GM18498 (cell line): ENCODE measurements at regions not wholly inside any gene's neighbourhood (a gene's known extent, or its start where the extent isn't known, plus 50 kb on each side); places are given as distances from the start of the nearest gene placed in this dataset.

Experiments
- ATAC-seq: cut with Tn5 transposase; IDR thresholded peaks from one replicate; pipeline ENCODE4 v1.9.1; 2021; ENCODE audit warnings: mild to moderate bottlenecking, moderate library complexity; ENCODE audit not compliant: unreplicated experiment

DNA sequence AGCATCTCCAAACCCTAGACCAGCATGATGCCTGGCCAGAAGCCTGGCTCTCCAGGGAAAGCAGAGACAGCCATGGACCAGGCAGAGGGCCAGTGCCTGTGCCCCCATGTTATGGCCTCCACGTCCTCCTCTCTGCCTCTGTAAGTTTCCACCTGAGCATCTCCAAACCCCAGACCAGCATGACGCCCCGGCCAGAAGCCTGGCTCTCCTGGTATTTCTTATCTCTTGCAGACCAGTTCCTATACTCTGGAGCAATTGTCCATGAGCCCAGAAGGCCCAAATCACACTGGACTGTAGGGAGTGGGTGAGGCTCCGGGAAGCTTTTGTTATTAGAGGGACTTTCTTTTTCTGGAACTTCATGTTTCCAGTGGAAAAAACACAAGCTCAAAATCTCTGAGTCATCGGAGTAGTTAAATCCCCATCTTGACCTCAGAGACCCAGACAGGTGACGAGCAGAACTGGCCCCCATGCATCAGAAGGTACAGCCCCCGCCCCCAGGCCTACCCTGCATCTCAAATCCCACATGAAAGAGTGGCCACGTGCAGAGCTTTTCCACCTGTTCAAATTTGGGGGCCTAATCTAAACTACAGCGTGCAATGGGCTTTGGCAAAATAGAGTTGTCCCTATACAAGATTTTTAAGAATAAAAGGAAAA, 110.2 kb upstream of the FOXQ1 start:
- no peak for ATAC-seq

DNA sequence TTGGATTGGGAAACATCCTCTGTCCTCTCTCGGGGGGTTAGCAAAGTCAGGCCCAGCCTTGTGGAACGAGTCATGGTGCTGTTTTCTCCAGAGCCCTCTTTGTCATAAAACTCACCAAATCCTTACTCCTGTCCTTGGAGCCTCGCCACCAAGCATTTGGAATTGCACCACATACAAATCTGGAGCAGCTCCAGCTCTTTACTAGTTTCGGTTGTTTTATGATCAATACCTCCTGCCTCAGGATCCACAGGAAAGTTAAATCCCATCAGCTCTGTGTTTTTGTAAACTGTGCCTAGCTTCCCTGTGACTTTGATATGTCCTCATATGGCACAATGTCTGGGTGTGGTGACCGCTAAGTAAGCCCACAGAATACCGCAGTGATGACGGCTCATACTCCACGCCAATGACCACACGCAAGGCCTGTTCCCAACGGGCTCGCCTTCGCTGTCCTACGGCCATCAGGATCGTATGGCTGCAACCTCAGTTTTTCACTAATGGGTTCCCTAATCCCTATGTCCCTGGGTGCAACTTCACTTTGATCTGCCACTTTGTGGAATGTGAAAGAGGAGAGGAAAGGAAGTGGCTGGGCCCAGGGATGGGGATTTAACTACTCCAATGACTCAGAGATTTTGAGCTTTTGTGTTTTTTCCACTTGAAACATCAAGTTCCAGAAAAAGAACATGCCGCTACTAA, 111.3 kb upstream of the FOXQ1 start:
- no peak for ATAC-seq

DNA sequence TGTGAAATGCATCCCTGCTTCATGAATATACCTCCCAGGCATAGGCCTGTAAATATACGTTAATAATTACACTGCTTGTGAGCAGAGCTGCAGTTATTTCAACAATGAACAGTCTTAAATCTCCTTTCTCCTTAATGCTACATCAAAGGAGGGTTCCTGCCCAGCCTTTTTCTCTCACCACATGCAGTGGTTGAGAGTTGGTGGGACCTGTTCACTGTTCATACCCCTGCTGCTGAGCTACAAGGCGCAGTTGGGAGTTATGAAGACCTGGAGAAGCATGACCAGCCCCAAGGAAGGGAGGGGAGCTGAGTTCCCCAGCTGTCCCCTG, 111.9 kb upstream of the FOXQ1 start:
- no peak for ATAC-seq

DNA sequence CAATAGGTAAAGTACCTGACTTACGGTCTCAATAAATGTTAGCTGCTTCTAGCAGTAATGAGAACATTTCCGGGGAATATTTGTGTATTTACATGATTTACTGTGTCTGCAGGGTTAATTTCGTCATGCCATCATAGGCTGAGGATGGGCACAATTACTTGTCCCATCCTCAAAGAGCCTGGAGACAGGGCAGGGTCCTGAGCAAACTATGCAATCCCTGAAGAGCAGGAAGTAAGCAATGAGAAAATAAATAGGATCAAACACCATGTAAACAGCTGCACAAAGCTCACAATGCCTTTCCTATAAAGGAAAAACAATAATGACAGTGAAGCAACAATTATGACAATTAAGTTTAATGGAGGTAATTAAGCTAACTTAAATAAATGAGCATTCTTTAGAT, 114.6 kb upstream of the FOXQ1 start:
- no peak for ATAC-seq

DNA sequence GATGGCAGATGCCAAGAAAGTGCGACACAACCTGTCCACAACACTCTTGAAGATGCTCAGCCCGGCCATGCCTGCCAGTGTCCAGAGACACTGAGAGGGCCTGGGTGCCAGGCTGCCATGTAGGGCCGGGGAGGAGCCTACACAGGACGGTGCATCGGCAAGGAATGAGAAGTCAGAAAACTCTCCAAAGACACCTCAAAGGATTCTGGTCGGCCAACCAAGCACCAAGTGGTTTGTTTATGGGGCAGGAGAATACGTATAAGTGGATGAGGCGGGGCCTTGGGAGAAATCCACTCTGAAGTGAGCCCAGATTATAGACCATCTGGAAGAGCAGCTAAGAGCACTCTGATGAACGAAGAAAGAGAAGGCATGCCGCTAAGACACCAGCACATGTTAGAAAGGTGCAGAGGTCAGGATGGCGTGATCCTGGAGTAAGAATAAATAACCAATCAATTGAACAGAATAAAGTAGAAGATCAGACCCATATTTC, 120.7 kb upstream of the FOXQ1 start:
- ATAC-seq, result no peak

DNA sequence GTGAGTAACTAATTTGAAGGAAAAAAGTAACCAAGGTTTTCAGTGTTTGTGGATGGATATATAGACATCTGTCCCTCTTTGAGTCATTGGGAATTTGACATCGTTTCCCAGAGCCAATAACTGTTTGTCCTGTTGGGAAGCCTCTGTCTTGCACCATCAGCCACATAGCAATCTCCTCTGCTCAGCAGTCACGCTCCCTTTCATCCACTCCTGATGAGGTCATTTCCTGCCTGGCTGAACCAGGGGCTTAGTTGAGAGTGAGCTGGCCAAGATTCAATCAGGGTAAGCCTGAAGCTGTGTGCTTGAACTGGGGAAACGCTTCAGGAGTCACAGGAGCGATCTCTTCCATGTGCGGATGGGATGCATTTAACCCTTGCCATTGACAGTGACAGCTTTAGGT, 121.5 kb upstream of the FOXQ1 start:
- no peak for ATAC-seq

DNA sequence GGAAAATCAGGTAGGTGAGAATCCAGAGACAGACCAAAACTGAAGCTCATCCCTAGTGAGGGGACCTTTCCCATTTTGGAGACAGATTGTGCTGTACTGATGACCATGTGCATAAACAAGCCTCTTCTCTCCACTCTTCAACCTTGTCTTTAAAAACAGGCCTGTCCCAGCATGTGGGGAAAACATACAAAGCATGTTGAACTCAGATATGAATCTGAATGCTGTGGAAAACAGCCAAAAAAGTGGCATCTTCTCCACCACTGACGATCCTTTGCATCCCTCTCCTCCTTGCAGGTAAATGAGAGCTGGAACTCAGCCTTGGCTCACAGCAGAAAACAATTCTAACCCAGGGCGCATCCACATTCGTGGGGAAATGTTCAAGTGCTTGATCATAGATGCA, 123.7 kb upstream of the FOXQ1 start:
- no peak for ATAC-seq

DNA sequence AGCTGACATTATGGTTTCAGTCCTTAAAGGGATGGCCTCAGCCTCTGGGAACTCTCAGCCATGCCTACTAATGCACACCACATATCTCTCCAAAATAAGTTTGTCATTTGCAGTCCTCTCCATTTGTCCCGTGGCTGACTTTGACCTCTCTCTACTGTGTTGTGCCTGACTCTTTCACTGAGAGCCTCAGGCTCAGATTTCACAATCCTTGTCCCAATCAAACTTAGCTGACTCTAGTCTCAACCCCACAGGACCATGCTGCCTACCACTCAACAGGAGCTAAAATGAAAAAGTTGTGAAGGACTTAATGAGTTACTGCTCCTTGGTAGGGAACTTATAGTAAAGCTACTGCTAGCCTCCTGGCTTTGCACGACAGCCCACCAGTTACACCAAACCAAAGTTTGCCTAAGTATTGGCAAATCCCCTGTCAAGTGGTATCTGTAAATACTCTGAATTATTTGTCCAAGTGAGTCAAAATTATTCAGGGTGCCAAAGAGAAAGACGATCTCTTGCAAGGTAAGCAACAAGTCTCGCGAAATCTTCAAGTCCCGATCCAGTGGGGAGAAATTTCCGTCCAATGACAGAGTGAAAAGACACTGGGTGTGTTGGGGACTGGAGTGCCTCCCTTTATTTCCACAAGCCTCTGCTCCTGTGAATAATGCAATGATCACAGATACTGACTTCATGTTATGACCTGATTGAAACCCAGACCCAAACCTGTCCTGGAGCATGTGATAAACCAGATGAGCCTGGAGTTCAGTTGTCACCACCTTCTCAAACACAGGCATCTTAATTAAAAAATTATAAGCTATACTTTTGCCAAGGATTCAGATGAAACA, 124.4 kb upstream of the FOXQ1 start:
- no peak for ATAC-seq

DNA sequence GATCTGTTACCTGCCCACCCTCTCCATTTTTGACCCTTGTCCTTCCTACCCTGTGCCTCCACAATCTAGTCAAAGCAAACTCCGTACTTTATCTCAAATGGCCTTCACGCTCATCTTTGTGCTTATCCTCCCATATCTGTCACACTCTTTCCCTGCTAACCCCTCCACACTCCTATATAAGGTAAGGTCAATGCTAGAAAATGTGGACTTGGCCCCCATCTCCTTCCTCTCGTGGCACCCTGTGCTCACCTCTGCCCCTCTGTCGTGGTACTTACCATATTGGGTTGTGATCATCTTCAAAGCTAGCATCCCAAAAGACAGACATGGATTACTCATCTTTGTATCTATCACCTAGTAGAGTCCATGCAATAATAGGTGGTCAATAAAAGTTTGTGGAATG, 127.6 kb upstream of the FOXQ1 start:
- ATAC-seq, result no peak

DNA sequence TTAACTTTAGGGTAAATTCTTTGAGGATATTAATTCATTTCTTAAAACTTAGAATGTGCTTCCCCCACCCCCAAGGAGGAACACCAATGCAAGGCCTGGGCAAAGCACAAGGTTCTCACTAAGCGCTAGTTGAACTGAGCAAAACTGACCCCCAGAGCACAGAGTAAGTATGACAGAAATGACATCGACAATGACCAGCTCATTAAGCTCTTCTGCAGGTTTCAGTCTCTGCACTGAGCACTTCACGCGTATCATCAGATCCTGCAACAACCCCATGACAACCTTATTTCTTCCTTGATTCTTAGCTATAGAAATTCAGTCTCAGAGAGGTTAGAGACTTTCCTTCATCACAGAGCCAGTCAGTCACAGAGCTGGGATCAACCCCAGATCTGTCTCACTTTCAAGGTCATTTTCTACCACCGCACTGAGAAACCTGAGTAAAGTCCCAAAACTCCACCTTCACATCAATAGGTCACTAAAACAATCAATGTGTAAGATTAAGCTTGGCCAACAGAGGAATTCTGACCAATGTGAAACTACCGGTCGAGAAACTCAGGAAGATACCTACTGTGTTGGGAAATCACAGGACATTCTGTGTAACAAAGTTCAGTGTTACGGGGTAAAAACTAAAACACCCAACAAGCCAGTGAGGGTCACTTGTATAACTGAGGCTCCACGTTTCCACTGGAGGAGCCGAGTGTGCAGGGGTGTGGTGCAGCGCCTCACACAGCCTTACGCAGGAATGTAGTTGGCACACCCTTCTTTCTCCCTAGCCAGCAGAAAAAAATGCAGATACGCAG, 129.0 kb upstream of the FOXQ1 start:
- ATAC-seq, result no peak

DNA sequence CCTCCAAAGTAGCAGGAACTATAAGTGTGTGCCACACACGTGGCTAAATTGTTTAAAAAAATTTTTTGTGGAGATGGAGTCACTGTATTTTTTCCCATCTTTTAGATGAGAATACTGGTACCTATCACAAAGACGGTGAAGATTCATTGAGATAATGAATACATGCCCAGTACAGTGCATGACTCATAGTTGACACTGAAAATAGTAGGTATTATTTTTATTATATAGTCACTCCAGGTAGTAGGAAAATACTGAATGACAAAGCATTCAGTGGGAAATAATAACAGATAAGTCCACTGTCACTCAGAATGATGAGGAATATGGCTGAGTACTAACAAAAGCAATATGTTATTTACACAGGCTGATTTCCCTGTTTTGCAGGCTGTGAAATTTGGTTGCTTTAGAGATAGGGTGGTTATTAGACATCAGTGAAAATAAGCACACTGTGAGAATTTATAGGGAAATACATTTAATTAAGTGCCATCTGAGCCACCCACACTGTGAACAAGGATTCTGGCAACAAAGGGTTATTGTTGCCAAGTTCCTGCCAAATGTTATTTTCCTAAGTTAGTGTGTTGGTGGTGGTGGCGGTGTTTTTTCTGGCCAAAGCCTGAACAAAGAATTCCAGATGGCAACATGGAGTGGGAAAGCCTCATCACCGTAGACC, 129.8 kb upstream of the FOXQ1 start:
- ATAC-seq, result no peak

DNA sequence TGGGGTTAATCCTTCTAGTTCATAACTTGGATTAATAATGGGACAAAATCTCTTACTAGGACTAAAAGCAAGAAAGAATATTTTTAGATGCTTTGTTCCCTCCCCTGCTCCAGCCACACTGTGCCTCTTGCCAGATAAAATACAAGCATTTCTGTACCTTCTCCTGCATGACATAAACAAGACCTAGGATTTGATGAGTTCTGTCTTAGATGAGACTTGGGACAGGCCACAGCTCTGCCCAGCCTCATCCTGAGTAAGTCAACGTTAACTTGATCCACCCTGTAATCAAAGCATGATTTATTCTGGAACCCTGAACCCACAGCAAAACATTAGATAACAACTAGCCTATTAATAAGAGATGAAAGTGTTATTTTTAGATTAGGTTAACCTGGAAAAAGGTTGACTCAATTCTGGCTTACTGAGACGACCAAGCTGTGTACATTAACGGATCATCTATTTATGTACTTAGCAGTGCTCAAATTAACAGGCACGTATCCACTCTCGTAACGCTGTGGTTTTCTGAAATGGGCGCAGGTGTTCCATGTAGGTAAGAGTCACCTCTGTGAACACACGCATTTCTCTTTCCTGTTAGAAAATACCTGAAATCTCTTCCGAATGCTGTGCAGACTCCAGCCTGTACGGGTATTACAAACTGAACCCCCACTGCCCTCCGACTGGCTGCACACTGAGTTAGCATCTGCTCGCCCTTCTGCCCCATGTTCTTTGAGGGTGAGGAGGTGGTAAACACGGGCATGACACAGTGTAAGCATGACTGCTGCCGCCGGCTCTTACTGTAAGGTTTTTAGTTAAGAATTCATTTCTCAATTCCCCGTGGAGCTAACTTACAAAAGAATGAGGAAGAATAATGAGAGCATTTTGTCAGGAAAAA, 132.1 kb upstream of the FOXQ1 start:
- ATAC-seq, result no peak

DNA sequence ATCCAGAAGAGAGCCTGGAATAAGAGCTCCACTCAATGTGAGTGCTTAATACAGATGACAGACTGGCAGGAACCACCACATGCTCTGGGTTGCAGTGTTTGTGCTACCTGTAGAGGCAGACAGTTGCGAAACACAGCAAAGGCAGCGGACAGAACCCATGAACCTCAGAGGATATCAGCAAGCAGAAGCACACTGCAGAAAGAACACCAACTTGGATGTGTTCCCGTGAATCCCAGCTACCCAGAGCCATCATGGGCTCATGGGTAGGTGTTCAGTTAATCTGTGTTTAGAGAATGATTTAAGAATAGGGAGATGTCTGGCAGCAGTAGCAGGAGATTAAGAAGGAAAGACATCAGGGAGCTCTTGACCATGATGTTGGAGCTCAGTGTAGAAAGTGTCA, 133.3 kb upstream of the FOXQ1 start:
- no peak for ATAC-seq

DNA sequence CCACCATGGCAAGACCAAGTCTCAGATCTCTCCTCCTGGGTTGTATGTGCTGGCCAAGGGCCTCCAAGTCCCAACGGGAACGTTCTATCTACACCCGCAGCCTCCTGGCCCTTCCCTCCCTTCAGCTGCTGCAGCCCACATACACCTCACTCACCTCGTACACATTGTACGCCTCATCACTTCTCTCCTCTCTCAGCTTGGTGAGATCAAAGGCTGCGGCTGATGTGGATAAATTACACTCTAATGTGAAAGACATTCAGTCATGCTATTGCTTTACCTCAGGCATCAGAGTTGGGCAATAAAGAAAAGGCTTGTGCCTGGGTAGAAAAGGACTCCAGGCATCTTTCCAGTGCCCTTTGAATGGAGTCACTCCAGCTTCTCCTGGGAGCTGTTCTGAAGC, 135.3 kb upstream of the FOXQ1 start:
- no peak for ATAC-seq

DNA sequence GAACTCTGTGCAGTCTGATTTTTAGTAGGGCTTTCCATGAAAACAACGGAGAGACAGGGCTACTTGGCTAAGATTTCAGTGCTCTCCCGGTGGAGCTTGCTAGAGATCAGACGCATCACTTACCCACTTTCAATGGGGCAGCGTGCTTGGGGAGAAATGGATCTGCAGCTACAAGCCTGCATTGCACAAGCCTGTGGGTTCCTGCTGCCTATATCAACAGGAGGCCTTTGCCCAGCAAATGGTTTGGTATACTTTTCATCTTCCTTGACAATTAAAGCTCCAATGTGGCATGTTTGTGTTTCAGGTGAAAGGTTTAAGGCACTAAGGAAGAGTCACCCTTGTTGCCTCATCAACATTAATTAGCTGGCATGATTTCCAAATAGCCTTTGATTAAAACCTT, 136.0 kb upstream of the FOXQ1 start:
- ATAC-seq, result no peak

DNA sequence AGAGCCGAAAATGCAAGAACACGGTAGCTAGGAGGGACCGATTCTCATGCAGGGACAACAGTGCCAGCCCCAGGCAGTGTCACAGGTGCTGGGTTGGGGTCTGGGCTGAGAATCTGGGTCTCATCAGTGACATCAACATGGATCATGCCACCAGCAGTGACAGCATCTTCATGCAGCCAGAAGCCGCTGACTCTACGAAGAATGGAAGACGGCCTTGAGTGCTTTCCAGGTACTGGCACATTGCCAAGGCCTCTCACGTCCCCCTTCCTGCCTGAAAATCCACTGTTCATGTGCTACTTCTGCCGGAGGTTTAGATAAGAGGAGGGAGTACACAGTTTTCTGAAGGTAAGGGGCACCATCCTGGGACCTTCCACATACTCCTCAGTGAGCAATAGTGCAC, 141.1 kb upstream of the FOXQ1 start:
- no peak for ATAC-seq

DNA sequence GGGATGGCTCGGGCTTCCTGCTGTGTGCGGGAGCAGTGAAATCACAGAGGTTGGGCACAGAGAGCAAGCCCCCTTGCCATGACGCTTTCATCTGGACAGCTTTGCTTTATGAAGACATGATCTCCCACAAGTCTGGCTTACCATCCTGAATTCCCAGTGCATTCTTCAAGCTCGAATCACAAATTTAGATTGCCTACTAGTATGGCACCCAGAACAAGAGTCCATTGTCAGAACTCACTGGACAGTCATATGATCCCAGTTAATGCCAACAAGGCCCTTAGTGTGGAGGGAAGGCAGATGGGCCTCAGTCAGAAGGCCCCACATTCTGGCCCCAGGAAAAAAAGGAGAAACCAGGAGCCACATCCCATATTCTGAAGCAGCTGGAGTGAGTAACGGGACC, 147.3 kb upstream of the FOXQ1 start:
- no peak for ATAC-seq

DNA sequence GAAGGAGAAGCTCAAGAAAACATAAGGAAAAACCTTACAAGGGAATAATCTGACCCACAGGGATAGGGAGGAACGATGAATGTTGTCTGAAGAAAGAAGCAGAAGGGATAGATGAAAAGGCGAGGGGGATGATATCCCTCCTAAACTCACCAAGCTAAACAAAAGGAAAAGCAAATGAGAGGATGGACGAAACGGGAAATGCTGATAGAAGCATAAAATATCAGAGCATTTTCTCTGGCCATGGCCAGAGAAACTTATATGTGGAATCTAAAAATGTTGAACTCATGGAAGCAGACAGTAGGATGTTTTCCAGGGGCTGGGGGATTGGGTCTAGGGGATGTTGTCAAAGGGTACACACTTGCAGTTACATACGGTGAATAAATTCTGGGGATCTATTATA, 148.4 kb upstream of the FOXQ1 start:
- no peak for ATAC-seq

DNA sequence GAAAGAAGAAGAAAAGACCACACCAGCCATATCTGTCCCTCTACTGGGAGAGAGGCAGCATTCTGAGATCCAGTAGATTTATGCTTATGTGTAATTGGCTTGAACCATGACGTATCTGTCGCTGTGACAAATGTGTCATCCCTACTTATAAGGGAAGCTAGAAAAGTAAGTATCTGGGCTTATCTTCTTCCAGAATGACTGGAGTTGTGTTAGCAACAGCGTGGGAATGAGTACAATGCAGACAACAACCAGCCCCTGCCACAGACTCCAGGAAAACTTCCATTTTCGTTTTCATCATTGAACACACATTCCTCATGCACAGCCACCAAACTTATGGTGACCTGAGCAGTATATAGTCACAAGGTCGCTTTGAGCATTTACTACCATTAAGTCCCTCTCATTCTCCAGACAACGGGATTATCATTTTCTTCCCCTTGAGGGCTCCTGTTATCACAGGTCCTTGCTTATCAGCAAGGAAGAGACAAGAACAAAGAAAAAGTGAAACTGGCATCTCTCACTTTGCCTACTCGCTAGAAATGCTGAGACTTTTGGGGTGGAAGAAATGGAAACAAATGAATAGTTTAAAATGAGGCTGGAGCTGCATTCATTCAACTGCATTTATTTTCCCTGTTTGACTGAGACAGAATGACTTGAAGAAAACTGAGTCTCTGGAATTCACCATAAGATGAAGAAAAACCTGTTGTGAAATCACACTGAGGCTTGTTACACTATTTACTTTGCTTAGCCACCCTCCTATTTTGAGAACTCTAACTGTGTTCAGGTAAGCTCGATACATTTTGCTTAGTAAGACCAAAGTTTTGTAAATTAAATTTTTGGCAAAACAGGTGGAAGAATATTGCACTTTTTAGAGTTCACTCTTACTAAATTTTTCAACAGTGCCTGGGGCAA, 149.3 kb upstream of the FOXQ1 start:
- no peak for ATAC-seq
